GM19452 (cell line): ENCODE measurements at regions not wholly inside any gene's neighbourhood (a gene's known extent, or its start where the extent isn't known, plus 50 kb on each side); places are given as distances from the start of the nearest gene placed in this dataset.
"Not testable (repeated sequence)": the region's sequence is repeated elsewhere in the genome, so short reads cannot be mapped to it uniquely, and the experiment has no call there.

ENCODE experiments used
- ATAC-seq: cut with Tn5 transposase; IDR thresholded peaks from one replicate; pipeline ENCODE4 v1.9.1; 2021; ENCODE audit not compliant: unreplicated experiment

- ATAC-seq, result no peak
Measured at GRCh38 chr16:13791095-13791494, 128.9 kb upstream of the ERCC4 start.

- ATAC-seq, result no peak
Measured at GRCh38 chr16:13793841-13794409, 126.0 kb upstream of the ERCC4 start.

GRCh38 chr16:13795131-13795530 lies 124.8 kb upstream of the ERCC4 start:
- ATAC-seq, result no peak

- no peak for ATAC-seq
Measured at GRCh38 chr16:13797718-13798117, 122.2 kb upstream of the ERCC4 start.

GRCh38 chr16:13798211-13798610 lies 121.7 kb upstream of the ERCC4 start:
- ATAC-seq, result no peak

GRCh38 chr16:13803974-13804373 lies 116.0 kb upstream of the ERCC4 start:
- no peak for ATAC-seq

GRCh38 chr16:13805951-13806350 lies 114.0 kb upstream of the ERCC4 start:
- no peak for ATAC-seq

- ATAC-seq, result no peak
Measured at GRCh38 chr16:13806671-13807070, 113.3 kb upstream of the ERCC4 start.

GRCh38 chr16:13808102-13808501 lies 111.9 kb upstream of the ERCC4 start:
- no peak for ATAC-seq

GRCh38 chr16:13809765-13810164 lies 110.2 kb upstream of the ERCC4 start:
- no peak for ATAC-seq

- ATAC-seq, result no peak
Measured at GRCh38 chr16:13811834-13812233, 108.1 kb upstream of the ERCC4 start.

- no peak for ATAC-seq
Measured at GRCh38 chr16:13816701-13817100, 103.3 kb upstream of the ERCC4 start.

GRCh38 chr16:13823501-13823900 lies 96.5 kb upstream of the ERCC4 start:
- ATAC-seq, result no peak

GRCh38 chr16:13829697-13830299 lies 90.2 kb upstream of the ERCC4 start:
- ATAC-seq, result no peak

- no peak for ATAC-seq
Measured at GRCh38 chr16:13833515-13833914, 86.4 kb upstream of the ERCC4 start.

- no peak for ATAC-seq
Measured at GRCh38 chr16:13835387-13835786, 84.6 kb upstream of the ERCC4 start.

- no peak for ATAC-seq
Measured at GRCh38 chr16:13835935-13836730, 83.8 kb upstream of the ERCC4 start.

- ATAC-seq, result no peak
Measured at GRCh38 chr16:13838401-13839190, 81.4 kb upstream of the ERCC4 start.

GRCh38 chr16:13839577-13839976 lies 80.4 kb upstream of the ERCC4 start:
- no peak for ATAC-seq

- no peak for ATAC-seq
Measured at GRCh38 chr16:13845232-13845631, 74.7 kb upstream of the ERCC4 start.

- no peak for ATAC-seq
Measured at GRCh38 chr16:13848795-13849194, 71.2 kb upstream of the ERCC4 start.

- not testable (repeated sequence) for ATAC-seq
Measured at GRCh38 chr16:13850173-13850572, 69.8 kb upstream of the ERCC4 start.
